ENCODE measurements at regions not wholly inside any gene's neighbourhood (a gene's known extent, or its start where the extent isn't known, plus 50 kb on each side); places are given as distances from the start of the nearest gene placed in this dataset.

- no peak for DNase-seq (ENCODE audit: low spot score)
- no peak for TF ChIP-seq CTCF (IDR thresholded peaks at IDR 0.05; ENCODE audit: extremely low read depth, missing control alignments)
Measured at GRCh38 chr10:131848741-131849590, 51.8 kb upstream of the PPP2R2D start.

GRCh38 chr10:131849591-131850382 is 51.0 kb upstream of the PPP2R2D start:
- no peak for DNase-seq (ENCODE audit: low spot score)

GRCh38 chr10:131850383-131850870 is 50.4 kb upstream of the PPP2R2D start:
- no peak for DNase-seq (ENCODE audit: low spot score)
- TF ChIP-seq CTCF (IDR thresholded peaks at IDR 0.05; ENCODE audit: extremely low read depth, missing control alignments) = no peak

More at GRCh38 chr10:131849591-131850382, 51.0 kb upstream of the PPP2R2D start:
- TF ChIP-seq CTCF (IDR thresholded peaks at IDR 0.05; ENCODE audit: extremely low read depth, missing control alignments) = no peak
